Pons (tissue), 1 donor: ENCODE measurements at regions not wholly inside any gene's neighbourhood (a gene's known extent, or its start where the extent isn't known, plus 50 kb on each side); places are given as distances from the start of the nearest gene placed in this dataset.
A peak's percentile ranks its signal among the peaks of the same experiment; 100 is the strongest.

Experiments
- DNase-seq: peaks from one replicate; pipeline ENCODE4 v3.0.0-alpha.2; 2016; ENCODE audit warnings: low spot score

- no peak for DNase-seq
Observed at GRCh38 chr3:79542-79941, 117.0 kb upstream of the CHL1 start.

GRCh38 chr3:82508-82907, 114.1 kb upstream of the CHL1 start:
- DNase-seq = no peak

- DNase-seq = no peak
Observed at GRCh38 chr3:83096-83495, 113.5 kb upstream of the CHL1 start.

GRCh38 chr3:85180-85579, 111.4 kb upstream of the CHL1 start:
- DNase-seq = no peak

GRCh38 chr3:88267-88666, 108.3 kb upstream of the CHL1 start:
- DNase-seq = no peak

GRCh38 chr3:93746-94145, 102.8 kb upstream of the CHL1 start:
- DNase-seq = no peak

- DNase-seq = no peak
Observed at GRCh38 chr3:96259-96658, 100.3 kb upstream of the CHL1 start.

- DNase-seq = no peak
Observed at GRCh38 chr3:97417-98258, 98.9 kb upstream of the CHL1 start.

GRCh38 chr3:98259-98654, 98.3 kb upstream of the CHL1 start:
- no peak for DNase-seq

GRCh38 chr3:99506-99905, 97.1 kb upstream of the CHL1 start:
- no peak for DNase-seq

- no peak for DNase-seq
Observed at GRCh38 chr3:102484-102883, 94.1 kb upstream of the CHL1 start.

- no peak for DNase-seq
Observed at GRCh38 chr3:103991-104390, 92.6 kb upstream of the CHL1 start.

GRCh38 chr3:105585-105984, 91.0 kb upstream of the CHL1 start:
- DNase-seq = no peak

- DNase-seq = no peak
Observed at GRCh38 chr3:106619-107018, 89.9 kb upstream of the CHL1 start.

- DNase-seq = no peak
Observed at GRCh38 chr3:111143-112069, 85.2 kb upstream of the CHL1 start.

- DNase-seq = no peak
Observed at GRCh38 chr3:112773-113172, 83.8 kb upstream of the CHL1 start.

GRCh38 chr3:118666-119065, 77.9 kb upstream of the CHL1 start:
- DNase-seq = no peak

GRCh38 chr3:123341-123740, 73.2 kb upstream of the CHL1 start:
- DNase-seq = no peak

GRCh38 chr3:124557-125179, 71.9 kb upstream of the CHL1 start:
- DNase-seq = no peak

- no peak for DNase-seq
Observed at GRCh38 chr3:128515-129172, 67.9 kb upstream of the CHL1 start.

GRCh38 chr3:131151-131888, 65.2 kb upstream of the CHL1 start:
- DNase-seq = peak; percentile 5
